SU-DHL-6 (cell line): ENCODE measurements at regions not wholly inside any gene's neighbourhood (a gene's known extent, or its start where the extent isn't known, plus 50 kb on each side); places are given as distances from the start of the nearest gene placed in this dataset.

Experiments used
- H2AFZ ChIP-seq: fragments of 200-600 bp; sonication (generic); 2 replicates; pipeline ENCODE4 v1.6.1; 2014; ENCODE audit warnings: low read depth, mild to moderate bottlenecking, moderate library complexity, mixed read lengths, antibody characterized with exemption, low read length; ENCODE audit not compliant: severe bottlenecking
- H3F3A ChIP-seq: fragments of 200-600 bp; shearing (Covaris generic); 2 replicates; pipeline ENCODE4 v1.6.0; 2016; ENCODE audit warnings: antibody characterized with exemption, mild to moderate bottlenecking; ENCODE audit not compliant: insufficient read depth
- H3K27ac ChIP-seq: fragments of 200-600 bp; sonication (generic); 2 replicates; pipeline ENCODE4 v1.5.1; 2016; ENCODE audit warnings: low read depth, mild to moderate bottlenecking, low read length, moderate library complexity, mixed read lengths
- H3K27me3 ChIP-seq: fragments of 200-600 bp; sonication (generic), shearing (Covaris generic); 2 replicates; pipeline ENCODE4 v1.6.0; 2014; ENCODE audit warnings: mild to moderate bottlenecking, low read length
- H3K36me3 ChIP-seq: fragments of 200-600 bp; sonication (generic); 2 replicates; pipeline ENCODE4 v1.6.1; 2014; ENCODE audit warnings: mild to moderate bottlenecking, low read length, mixed read lengths
- H3K4me2 ChIP-seq: fragments of 300-600, 200-600 bp; shearing (Covaris generic), sonication (generic); 2 replicates; pipeline ENCODE4 v1.6.0; 2014; ENCODE audit warnings: low read length, low read depth, mild to moderate bottlenecking; ENCODE audit not compliant: poor library complexity, severe bottlenecking
- H3K4me3 ChIP-seq: fragments of 200-600 bp; sonication (generic); 2 replicates; pipeline ENCODE4 v1.5.1; 2014; ENCODE audit warnings: antibody characterized with exemption, low read length, mild to moderate bottlenecking, mixed read lengths; ENCODE audit not compliant: insufficient read depth, poor library complexity, severe bottlenecking
- H3K79me2 ChIP-seq: fragments of 200-600 bp; sonication (generic); 2 replicates; pipeline ENCODE4 v1.6.1; 2014; ENCODE audit warnings: mild to moderate bottlenecking, low read length, moderate library complexity; ENCODE audit not compliant: insufficient read depth
- H3K9ac ChIP-seq: fragments of 200-600 bp; sonication (generic); 2 replicates; pipeline ENCODE4 v1.7.0; 2014; ENCODE audit warnings: mild to moderate bottlenecking, low read length
- H3K9me2 ChIP-seq: fragments of 200-600 bp; sonication (generic); replicated peaks from 2 replicates; pipeline ENCODE4 v1.6.1; 2014; ENCODE audit warnings: low read length; ENCODE audit not compliant: insufficient read depth
- H3K9me3 ChIP-seq: fragments of 200-600 bp; sonication (generic); 2 replicates; pipeline ENCODE4 v1.6.1; 2014; ENCODE audit warnings: low read length, mixed read lengths; ENCODE audit not compliant: insufficient read depth
- H4K20me1 ChIP-seq: fragments of 200-600 bp; sonication (generic); 2 replicates; pipeline ENCODE4 v1.6.1; 2014; ENCODE audit warnings: low read depth, mild to moderate bottlenecking, antibody characterized with exemption, low read length, moderate library complexity, mixed read lengths
- EZH2phosphoT487 ChIP-seq: fragments of 200-600 bp; sonication (generic), shearing (Covaris generic); conservative IDR thresholded peaks from 2 replicates; pipeline ENCODE4 v1.6.1; 2018; ENCODE audit warnings: mild to moderate bottlenecking, antibody characterized with exemption, low read length, moderate library complexity, mixed read lengths
- TF ChIP-seq, protein P1 (sequence below): fragments of 200-600 bp; sonication (generic); IDR thresholded peaks from one replicate; pipeline ENCODE4 v1.5.1; 2017; ENCODE audit warnings: antibody characterized with exemption, mild to moderate bottlenecking, low read length, moderate library complexity; ENCODE audit not compliant: insufficient read depth, poor library complexity, severe bottlenecking

GRCh38 chr3:117692416-117692995, 982.9 kb downstream of the TUSC7 start:
- Histone ChIP-seq H3K4me2 (no peak overlapping the region), H3K27me3 (no peaks in the 10 kb centered on the region), H3K9me2 (no peaks in the 10 kb centered on the region), H3K36me3 (no peaks in the 10 kb centered on the region), H3K9ac (no peak overlapping the region), H3K79me2 (no peaks in the 10 kb centered on the region), H4K20me1 (no peaks in the 10 kb centered on the region), H3K4me3 (no peak overlapping the region), H3K27ac (no peak overlapping the region), H2AFZ (no peak overlapping the region), H3F3A (no peaks in the 10 kb centered on the region), H3K9me3 (no peaks in the 10 kb centered on the region)
- no peak for TF ChIP-seq EZH2phosphoT487
- TF ChIP-seq, protein P1, sequence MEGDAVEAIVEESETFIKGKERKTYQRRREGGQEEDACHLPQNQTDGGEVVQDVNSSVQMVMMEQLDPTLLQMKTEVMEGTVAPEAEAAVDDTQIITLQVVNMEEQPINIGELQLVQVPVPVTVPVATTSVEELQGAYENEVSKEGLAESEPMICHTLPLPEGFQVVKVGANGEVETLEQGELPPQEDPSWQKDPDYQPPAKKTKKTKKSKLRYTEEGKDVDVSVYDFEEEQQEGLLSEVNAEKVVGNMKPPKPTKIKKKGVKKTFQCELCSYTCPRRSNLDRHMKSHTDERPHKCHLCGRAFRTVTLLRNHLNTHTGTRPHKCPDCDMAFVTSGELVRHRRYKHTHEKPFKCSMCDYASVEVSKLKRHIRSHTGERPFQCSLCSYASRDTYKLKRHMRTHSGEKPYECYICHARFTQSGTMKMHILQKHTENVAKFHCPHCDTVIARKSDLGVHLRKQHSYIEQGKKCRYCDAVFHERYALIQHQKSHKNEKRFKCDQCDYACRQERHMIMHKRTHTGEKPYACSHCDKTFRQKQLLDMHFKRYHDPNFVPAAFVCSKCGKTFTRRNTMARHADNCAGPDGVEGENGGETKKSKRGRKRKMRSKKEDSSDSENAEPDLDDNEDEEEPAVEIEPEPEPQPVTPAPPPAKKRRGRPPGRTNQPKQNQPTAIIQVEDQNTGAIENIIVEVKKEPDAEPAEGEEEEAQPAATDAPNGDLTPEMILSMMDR = no peak

DNA sequence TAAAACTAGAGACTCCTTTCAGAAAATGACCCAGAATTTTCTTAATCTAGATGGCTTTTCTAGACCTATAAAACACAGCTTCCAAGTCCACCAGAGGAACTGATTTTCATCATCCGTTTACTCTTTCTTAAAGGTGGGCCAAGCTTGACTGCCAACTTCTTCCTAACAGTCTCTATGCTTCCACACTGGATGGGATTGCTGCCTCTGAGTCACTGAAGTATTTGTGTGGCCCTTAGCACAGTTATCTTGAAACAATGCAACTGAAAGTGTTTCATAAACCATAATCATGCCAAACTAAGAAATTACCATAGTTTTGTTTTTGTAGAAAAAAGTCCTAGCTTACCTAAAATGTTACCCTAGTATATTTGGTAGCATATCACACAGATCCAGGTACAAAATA, 985.7 kb downstream of the TUSC7 start:
- TF ChIP-seq EZH2phosphoT487 = no peak
- TF ChIP-seq, protein P1 = no peak
- Histone ChIP-seq H3K4me3 (no peak overlapping the region), H3K9ac (no peak overlapping the region), H3K27me3 (no peaks in the 10 kb centered on the region), H3K9me3 (no peaks in the 10 kb centered on the region), H4K20me1 (no peaks in the 10 kb centered on the region), H3K79me2 (no peaks in the 10 kb centered on the region), H3F3A (no peaks in the 10 kb centered on the region), H3K9me2 (no peaks in the 10 kb centered on the region), H3K36me3 (no peaks in the 10 kb centered on the region), H3K4me2 (no peak overlapping the region), H2AFZ (no peak overlapping the region), H3K27ac (no peak overlapping the region)

DNA sequence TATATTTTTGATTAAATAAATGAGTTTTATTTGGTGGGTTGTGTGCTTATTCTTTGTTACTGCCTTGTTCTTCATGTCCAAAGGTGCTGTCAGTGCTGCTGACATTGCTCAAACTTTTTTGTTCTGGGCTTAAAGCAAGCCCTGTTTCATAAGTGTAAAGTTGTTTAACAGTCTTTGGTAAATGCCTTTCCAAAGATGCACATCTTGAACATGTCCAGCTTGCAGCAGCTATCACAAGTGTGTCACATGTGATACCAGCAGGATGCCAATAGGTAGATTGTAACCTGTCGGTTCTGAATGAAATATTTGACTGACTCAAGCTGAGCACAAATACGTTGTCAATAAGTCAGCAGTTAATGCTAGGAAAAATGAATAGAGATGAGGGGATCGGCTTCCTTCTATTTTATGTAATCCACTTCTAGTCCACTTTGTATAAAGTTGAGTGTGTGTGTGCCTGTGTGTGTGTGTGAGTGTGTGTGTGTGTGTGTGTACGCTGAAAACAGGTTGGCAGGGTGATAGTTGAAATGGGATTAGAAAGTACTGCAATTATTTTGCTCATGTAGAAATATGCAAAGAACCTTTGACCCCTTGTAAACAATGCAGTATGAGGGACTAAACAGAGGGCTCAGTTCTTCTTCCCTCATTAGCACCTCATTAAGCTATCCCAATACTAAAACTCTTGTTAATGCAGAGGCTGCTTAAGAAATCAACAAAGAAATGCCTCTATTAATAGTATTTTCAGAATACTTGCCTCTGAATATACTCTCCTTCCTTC, 986.5 kb downstream of the TUSC7 start:
- no peak overlapping the region for H3K4me2 ChIP-seq
- no peaks in the 10 kb centered on the region for H3K27me3 ChIP-seq
- H3F3A ChIP-seq = no peaks in the 10 kb centered on the region
- H3K4me3 ChIP-seq = no peak overlapping the region
- H4K20me1 ChIP-seq = no peaks in the 10 kb centered on the region
- no peak overlapping the region for H3K27ac ChIP-seq
- H3K9me2 ChIP-seq = no peaks in the 10 kb centered on the region
- no peak overlapping the region for H3K9ac ChIP-seq
- TF ChIP-seq EZH2phosphoT487 = no peak
- TF ChIP-seq, protein P1 = no peak
- H3K79me2 ChIP-seq = no peaks in the 10 kb centered on the region
- no peaks in the 10 kb centered on the region for H3K36me3 ChIP-seq
- no peaks in the 10 kb centered on the region for H3K9me3 ChIP-seq
- no peak overlapping the region for H2AFZ ChIP-seq
